Endothelial cell of umbilical vein (primary cell): ENCODE measurements at regions not wholly inside any gene's neighbourhood (a gene's known extent, or its start where the extent isn't known, plus 50 kb on each side); places are given as distances from the start of the nearest gene placed in this dataset.

ENCODE experiments used
- BruUV-seq: library from RNA; stranded (reverse); fragments of 400-500 nt; replicated peaks from 2 replicates; lab custom pipeline; 2021; lab: Mats Ljungman, UMichigan
- CTCF ChIA-PET: fragments of 300-600, 350-600 bp; sonication (Branson Sonifier 250); formaldehyde crosslinking; loops from one replicate; lab custom pipeline; 2021; ENCODE audit warnings: antibody characterized with exemption, inconsistent platforms; lab: Charles Lee
- POLR2A ChIA-PET: fragments of 300-600, 350-600 bp; sonication (Branson Sonifier 250); formaldehyde crosslinking; loops from one replicate; lab custom pipeline; 2021; ENCODE audit warnings: antibody characterized with exemption, inconsistent platforms; lab: Charles Lee
- DNase-seq: peaks from one replicate; pipeline ENCODE4 v3.0.0-alpha.2; 2011; ENCODE audit warnings: low read depth, low spot score
- FAIRE-seq: peaks from 2 replicates; lab custom pipeline; 2011; peaks lifted over from hg19 to GRCh38; lab: Jason Lieb, UNC
- H2AFZ ChIP-seq: 2 replicates; pipeline ENCODE4 v1.6.0; 2012; ENCODE audit warnings: low read depth, low read length, control low read depth, inconsistent platforms
- H3K27ac ChIP-seq: 2 replicates; pipeline ENCODE4 v1.5.1; 2011; ENCODE audit warnings: low read depth, mild to moderate bottlenecking, control low read depth, low read length, moderate library complexity; ENCODE audit not compliant: insufficient read depth
- H3K27me3 ChIP-seq, 2 experiments: 2 replicates each; pipeline versions ENCODE4 v1.6.0 to v1.6.1; 2011; ENCODE audit warnings: low read length in 2 of 2, mixed read lengths in 1 of 2; ENCODE audit not compliant: control insufficient read depth in 2 of 2, insufficient read depth in 2 of 2
- H3K36me3 ChIP-seq, 2 experiments: 2 replicates in 1 of 2; 3 replicates in 1 of 2; pipeline ENCODE4 v1.5.1; 2011; ENCODE audit warnings: low read length in 2 of 2, mild to moderate bottlenecking in 1 of 2, moderate library complexity in 1 of 2; ENCODE audit not compliant: control insufficient read depth in 2 of 2, insufficient read depth in 2 of 2; ENCODE audit errors: extremely low read depth in 1 of 2
- H3K4me1 ChIP-seq: 3 replicates; pipeline ENCODE4 v1.5.1; 2011; ENCODE audit warnings: mild to moderate bottlenecking, low read length; ENCODE audit not compliant: control insufficient read depth, insufficient read depth; ENCODE audit errors: extremely low read depth
- H3K4me2 ChIP-seq: 2 replicates; pipeline ENCODE4 v1.6.1; 2011; ENCODE audit warnings: low read length, control low read depth, mixed read lengths; ENCODE audit not compliant: insufficient read depth
- H3K4me3 ChIP-seq, 3 experiments: fragments of 200-600 bp in 1 of 3; sonication (generic), shearing (Covaris generic) in 1 of 3; replicated peaks in 1 of 3; 2 replicates each; pipeline ENCODE4 v1.5.1; 2011 to 2016; ENCODE audit warnings: control low read depth in 3 of 3, low read length in 3 of 3, mild to moderate bottlenecking in 2 of 3, inconsistent platforms in 1 of 3, low read depth in 1 of 3, moderate library complexity in 1 of 3; ENCODE audit not compliant: insufficient read depth in 1 of 3
- H3K79me2 ChIP-seq: 2 replicates; pipeline ENCODE4 v1.6.0; 2012; ENCODE audit warnings: low read length, inconsistent platforms; ENCODE audit not compliant: control insufficient read depth, insufficient read depth
- H3K9ac ChIP-seq: replicated peaks from 2 replicates; pipeline ENCODE3; 2011; ENCODE audit warnings: low read length, control low read depth; ENCODE audit not compliant: insufficient read depth; ENCODE audit errors: extremely low read depth
- H3K9me1 ChIP-seq: replicated peaks from 3 replicates; pipeline ENCODE4 v1.6.0; 2011; ENCODE audit warnings: mild to moderate bottlenecking, low read length; ENCODE audit not compliant: control insufficient read depth, insufficient read depth; ENCODE audit errors: extremely low read depth
- H3K9me3 ChIP-seq: replicated peaks from 2 replicates; pipeline ENCODE4 v1.5.1; 2012; ENCODE audit warnings: low read length, inconsistent platforms; ENCODE audit not compliant: control insufficient read depth, insufficient read depth
- H4K20me1 ChIP-seq: replicated peaks from 2 replicates; pipeline ENCODE3; 2011; ENCODE audit warnings: mild to moderate bottlenecking, low read length; ENCODE audit not compliant: control insufficient read depth, insufficient read depth; ENCODE audit errors: extremely low read depth
- EZH2 ChIP-seq: IDR thresholded peaks from 2 replicates; pipeline ENCODE4 v1.6.1; 2012; ENCODE audit warnings: borderline replicate concordance, low read depth, mild to moderate bottlenecking, moderate library complexity, low read length, inconsistent platforms; ENCODE audit not compliant: severe bottlenecking
- FOS ChIP-seq: IDR thresholded peaks from 2 replicates; pipeline ENCODE4 v1.6.1; 2011; ENCODE audit warnings: mild to moderate bottlenecking, low read length, moderate library complexity, borderline replicate concordance; ENCODE audit not compliant: insufficient read depth
- GATA2 ChIP-seq: IDR thresholded peaks from 2 replicates; pipeline ENCODE4 v1.7.0; 2011; ENCODE audit warnings: low read depth, mild to moderate bottlenecking, moderate library complexity, mixed read lengths, low read length; ENCODE audit not compliant: insufficient read length, insufficient read depth
- JUN ChIP-seq: IDR thresholded peaks from 2 replicates; pipeline ENCODE4 v1.6.1; 2011; ENCODE audit warnings: borderline replicate concordance, low read depth; ENCODE audit not compliant: insufficient read length, insufficient read depth
- MYC ChIP-seq: IDR thresholded peaks from one replicate; pipeline ENCODE4 v1.6.1; 2011; ENCODE audit warnings: mild to moderate bottlenecking, low read depth, low read length
- POLR2A ChIP-seq: IDR thresholded peaks from 2 replicates; pipeline ENCODE4 v1.6.1; 2012; ENCODE audit warnings: low read depth, mild to moderate bottlenecking, control low read depth, low read length
- POLR2AphosphoS5 ChIP-seq: IDR thresholded peaks from 2 replicates; pipeline ENCODE4 v1.6.1; 2012; ENCODE audit warnings: low read depth, mild to moderate bottlenecking, control low read depth, low read length, moderate library complexity; ENCODE audit not compliant: insufficient read depth
- dilution Hi-C: fragments of 300-500 bp; cut with MboI; formaldehyde crosslinking; loops from one replicate; pipeline ENCODE4 v1.15.0; 2019; ENCODE audit warnings: low sequenced_read_pairs; ENCODE audit not compliant: extremely low pct_ligation_motif_present
- intact Hi-C: fragments of 100-400 bp; cut with micrococcal nuclease; formaldehyde crosslinking; loops from one replicate; pipeline ENCODE4 v1.10.0; 2022
- TF ChIP-seq, protein P1 (sequence below), 2 donors: IDR thresholded peaks; 1 replicate in 1 of 2; 2 replicates in 1 of 2; pipeline ENCODE4 v1.5.1; 2011; ENCODE audit warnings: low read length in 2 of 2, mild to moderate bottlenecking in 2 of 2, moderate library complexity in 2 of 2, control low read depth in 1 of 2, inconsistent platforms in 1 of 2, low read depth in 1 of 2; ENCODE audit not compliant: insufficient read depth in 1 of 2; ENCODE audit errors: extremely low read depth in 1 of 2
- TF ChIP-seq, protein P2 (sequence below): IDR thresholded peaks from 2 replicates; pipeline ENCODE4 v1.6.1; 2011; ENCODE audit not compliant: insufficient read depth, insufficient read length

DNA sequence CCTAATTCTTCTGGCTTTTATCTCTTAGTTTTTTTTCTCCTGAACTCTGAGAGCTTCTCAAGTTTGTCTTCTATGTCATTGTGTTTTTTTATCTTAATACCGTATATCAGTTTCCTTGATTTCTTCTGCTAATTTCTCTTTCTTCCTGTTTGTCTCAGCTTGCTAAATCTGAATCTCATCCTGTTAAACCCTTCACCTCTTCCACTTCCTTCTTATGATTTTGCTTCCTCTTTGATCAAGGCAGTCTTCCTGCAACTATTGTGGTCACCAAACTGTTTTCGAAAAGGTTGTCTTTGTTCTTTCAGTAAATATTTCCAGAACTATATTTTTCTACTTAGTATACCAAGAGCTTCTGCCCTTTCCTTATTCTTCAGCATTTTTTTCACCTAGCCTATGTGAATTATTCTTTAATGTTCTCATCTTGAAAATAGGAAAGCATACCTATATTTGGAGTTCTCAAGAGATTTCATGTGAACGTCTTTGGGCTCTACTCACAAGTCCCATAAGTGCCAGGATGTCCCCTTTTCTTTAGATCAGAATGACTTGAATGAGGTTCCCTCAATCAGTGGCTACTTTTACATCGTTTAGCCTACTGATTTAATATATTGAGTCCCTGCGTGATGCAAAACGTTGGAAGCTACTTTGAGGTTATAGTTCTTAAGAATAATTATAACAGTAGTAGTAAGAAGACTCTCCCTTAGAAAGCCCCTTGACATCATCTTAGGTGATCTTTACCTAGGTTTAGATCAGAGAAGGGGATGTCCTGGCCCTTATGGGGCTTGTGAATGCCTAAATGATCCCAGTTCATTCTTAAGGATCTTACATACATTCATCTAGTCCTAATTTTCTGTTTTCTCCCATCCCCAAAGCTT lies 415.4 kb upstream of the AUTS2 start:
- ChIA-PET POLR2A (no interaction called here), CTCF (no interaction called here)
- no peaks in the 10 kb centered on the region for H3K79me2 ChIP-seq
- no peak overlapping the region for H3K9ac ChIP-seq
- no peak overlapping the region for H2AFZ ChIP-seq
- intact Hi-C loops = no loop called here
- no peaks in the 10 kb centered on the region for H3K9me1 ChIP-seq
- no peak overlapping the region for H3K4me2 ChIP-seq
- no peak overlapping the region for H3K4me3 ChIP-seq
- BruUV-seq = no TSS peak
- dilution Hi-C loops = no loop called here
- TF ChIP-seq GATA2 (no peak), POLR2AphosphoS5 (no peak), MYC (no peak), JUN (no peak), EZH2 (no peak), FOS (no peak), POLR2A (no peak)
- TF ChIP-seq, protein P1, sequence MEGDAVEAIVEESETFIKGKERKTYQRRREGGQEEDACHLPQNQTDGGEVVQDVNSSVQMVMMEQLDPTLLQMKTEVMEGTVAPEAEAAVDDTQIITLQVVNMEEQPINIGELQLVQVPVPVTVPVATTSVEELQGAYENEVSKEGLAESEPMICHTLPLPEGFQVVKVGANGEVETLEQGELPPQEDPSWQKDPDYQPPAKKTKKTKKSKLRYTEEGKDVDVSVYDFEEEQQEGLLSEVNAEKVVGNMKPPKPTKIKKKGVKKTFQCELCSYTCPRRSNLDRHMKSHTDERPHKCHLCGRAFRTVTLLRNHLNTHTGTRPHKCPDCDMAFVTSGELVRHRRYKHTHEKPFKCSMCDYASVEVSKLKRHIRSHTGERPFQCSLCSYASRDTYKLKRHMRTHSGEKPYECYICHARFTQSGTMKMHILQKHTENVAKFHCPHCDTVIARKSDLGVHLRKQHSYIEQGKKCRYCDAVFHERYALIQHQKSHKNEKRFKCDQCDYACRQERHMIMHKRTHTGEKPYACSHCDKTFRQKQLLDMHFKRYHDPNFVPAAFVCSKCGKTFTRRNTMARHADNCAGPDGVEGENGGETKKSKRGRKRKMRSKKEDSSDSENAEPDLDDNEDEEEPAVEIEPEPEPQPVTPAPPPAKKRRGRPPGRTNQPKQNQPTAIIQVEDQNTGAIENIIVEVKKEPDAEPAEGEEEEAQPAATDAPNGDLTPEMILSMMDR (IDR thresholded peaks at IDR 0.05; ENCODE audit: extremely low read depth in 1 of 2, insufficient read depth in 1 of 2, low read depth in 1 of 2, low read length in 2 of 2) = no peak
- TF ChIP-seq, protein P2, sequence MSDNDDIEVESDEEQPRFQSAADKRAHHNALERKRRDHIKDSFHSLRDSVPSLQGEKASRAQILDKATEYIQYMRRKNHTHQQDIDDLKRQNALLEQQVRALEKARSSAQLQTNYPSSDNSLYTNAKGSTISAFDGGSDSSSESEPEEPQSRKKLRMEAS = no peak
- no peaks in the 10 kb centered on the region for H3K9me3 ChIP-seq
- no peaks in the 10 kb centered on the region for H3K27me3 ChIP-seq
- no peaks in the 10 kb centered on the region for H3K4me1 ChIP-seq
- no peak for DNase-seq
- no peaks in the 10 kb centered on the region for H4K20me1 ChIP-seq
- FAIRE-seq = no peak
- no peak overlapping the region for H3K27ac ChIP-seq
- no peaks in the 10 kb centered on the region for H3K36me3 ChIP-seq
